GM21737 (cell line): ENCODE measurements at regions not wholly inside any gene's neighbourhood (a gene's known extent, or its start where the extent isn't known, plus 50 kb on each side); places are given as distances from the start of the nearest gene placed in this dataset.
A peak's percentile ranks its signal among the peaks of the same experiment; 100 is the strongest.
"Not testable (repeated sequence)": the region's sequence is repeated elsewhere in the genome, so short reads cannot be mapped to it uniquely, and the experiment has no call there.

Source experiments
- ATAC-seq: cut with Tn5 transposase; IDR thresholded peaks from one replicate; pipeline ENCODE4 v1.9.1; 2021; ENCODE audit warnings: mild to moderate bottlenecking, moderate library complexity; ENCODE audit not compliant: unreplicated experiment

DNA sequence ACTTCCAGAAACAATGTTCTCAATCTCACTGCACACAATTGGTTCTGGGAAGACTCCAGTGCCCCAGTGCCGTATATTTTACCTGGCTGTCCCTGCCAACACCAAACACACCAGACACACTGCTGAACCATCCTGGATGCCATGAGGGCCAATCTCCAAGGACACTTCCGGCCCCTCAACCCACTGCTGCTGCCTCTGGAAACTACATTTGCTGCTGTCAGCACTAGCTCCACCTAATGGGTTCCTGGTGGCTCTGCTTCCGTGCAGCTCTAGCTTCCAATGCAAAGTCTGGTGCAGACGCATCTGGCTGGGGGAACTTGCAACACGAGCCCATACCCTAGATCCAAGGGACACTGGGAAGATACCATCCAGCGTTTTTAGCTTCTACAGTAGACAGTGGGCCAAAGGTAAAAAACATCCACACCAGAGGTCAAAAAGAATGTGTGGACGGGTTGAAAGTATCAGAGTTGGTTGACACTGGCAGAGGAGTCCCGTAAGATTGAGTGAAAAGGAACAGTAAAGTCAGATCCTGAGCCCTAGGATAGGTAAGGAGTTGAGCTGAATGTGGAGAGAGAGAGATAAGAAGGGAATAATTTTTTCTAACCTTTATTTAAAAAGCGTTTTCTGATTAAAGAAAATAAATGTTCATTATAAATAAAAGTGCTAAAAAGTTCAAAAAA is 99.7 kb upstream of the KIF2A start:
- no peak for ATAC-seq

DNA sequence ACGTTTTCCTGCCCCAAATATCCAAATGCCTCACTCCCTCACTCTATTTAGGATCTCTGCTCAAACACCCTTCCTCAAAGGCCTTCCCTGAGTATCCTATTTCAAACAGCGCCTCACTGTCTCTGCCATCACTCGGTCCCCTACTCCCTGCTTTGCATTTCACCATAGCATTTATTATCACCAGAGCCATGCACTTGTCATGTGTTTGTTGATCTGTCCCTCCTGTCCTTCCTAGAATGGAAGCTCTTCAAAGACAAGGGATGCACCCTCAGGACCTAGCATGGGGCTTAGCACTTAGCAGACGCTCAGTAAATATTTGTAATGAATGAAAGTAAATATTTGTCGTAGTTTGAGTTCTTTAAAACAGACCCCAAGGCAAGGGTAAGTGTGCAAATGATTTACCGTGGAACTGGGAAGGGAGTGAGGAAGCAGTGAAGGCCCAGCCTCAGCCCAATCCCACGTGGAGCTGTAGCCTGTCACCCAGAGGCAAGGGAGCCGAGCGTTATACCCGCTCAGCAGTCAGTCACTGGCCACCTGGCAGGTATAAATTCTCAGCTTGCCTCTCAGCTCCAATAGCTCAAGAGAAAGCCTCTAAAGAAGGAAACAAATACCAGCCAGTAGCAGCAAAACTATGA is 97.7 kb upstream of the KIF2A start:
- no peak for ATAC-seq

GRCh38 chr5:62211405-62211804 is 94.6 kb upstream of the KIF2A start:
- no peak for ATAC-seq

- ATAC-seq: no peak
These were observed 93.4 kb upstream of the KIF2A start for GRCh38 chr5:62212648-62213047.

GRCh38 chr5:62214701-62215100 is 91.3 kb upstream of the KIF2A start:
- ATAC-seq: no peak

DNA sequence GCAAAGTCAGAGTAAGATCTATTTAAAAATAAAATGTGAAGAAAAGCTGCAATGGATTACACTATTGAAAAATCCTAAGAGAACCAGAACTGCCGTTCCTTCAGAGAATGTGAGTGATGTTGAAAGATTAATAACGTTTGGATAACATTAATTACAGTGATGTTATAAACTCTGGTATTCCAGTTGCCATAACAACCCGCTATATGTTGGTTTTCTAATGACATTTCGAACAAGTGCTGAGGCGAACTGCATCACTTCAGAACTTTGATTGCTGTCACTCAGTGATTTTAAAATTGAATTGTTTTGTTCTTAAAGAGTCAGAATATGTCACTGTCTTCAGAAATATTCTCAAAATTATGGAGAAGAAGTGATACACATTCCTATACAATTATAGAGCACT is 89.4 kb upstream of the KIF2A start:
- ATAC-seq: not testable (repeated sequence)

DNA sequence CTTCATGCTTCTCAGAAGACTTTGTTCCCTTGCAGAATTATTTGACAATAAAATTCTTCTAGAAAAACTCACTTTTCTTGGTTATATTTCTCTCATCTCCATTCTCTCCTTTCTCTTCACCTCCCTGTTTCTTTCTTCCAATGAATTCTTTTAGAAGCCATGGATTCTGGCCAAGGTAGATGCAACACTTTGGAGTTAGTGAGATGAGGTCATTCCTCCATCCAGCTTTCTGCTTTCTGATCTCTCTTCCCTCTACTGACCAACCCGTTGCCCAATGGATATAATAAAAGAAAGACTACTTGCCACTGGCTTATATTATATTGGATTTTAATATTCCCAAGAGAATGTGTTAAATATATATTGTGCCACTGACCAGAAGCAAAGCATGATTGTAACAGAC is 88.9 kb upstream of the KIF2A start:
- not testable (repeated sequence) for ATAC-seq

GRCh38 chr5:62218860-62219259 is 87.1 kb upstream of the KIF2A start:
- ATAC-seq: not testable (repeated sequence)

GRCh38 chr5:62221881-62222280 is 84.1 kb upstream of the KIF2A start:
- not testable (repeated sequence) for ATAC-seq

DNA sequence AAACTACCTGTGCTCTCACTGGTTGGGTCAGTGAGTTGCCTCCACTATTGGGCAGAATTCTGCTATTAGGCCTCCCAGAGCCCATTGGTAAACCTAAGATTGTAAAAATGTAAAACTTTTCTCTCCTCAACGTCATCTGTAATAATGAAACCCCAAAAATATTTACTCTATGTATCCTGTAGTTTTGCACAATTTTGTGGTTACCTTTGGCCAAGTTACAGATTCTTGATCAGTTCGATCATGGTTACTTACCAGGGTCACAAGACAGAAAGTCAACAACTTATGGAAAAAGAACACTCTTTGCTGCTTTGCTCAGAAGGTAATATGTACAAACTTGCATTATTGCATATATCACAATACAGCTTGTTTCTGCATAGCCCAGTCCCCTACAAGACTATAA is 83.7 kb upstream of the KIF2A start:
- ATAC-seq: not testable (repeated sequence)

- peak; percentile 95 for ATAC-seq
These were observed 82.7 kb upstream of the KIF2A start for GRCh38 chr5:62223312-62223670.

- ATAC-seq: not testable (repeated sequence)
These were observed 80.9 kb upstream of the KIF2A start for GRCh38 chr5:62224987-62225601.

DNA sequence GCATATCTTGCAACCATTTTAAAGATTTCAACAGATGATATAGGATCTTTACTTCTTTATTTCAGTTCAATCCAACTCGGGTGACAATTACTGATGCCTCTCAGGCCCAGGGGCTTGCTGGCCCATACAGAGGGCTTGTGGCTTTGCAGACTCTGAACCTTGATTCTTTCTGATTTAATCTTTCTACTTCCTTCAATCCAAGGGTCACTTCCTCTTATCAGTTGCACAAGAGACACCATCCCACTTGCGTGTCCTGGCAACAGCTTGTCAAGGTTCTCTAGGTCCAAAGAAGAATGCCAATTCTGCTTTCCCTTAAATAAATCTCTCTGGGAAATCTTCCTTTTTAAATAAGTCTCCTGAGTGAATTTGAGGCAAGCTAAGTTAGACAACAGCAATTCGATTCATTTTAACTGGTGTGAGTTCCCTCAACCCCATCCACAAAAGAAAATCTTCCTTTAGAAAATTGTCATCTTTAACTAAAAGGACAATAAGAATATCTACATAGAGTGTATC is 75.1 kb upstream of the KIF2A start:
- ATAC-seq: not testable (repeated sequence)

DNA sequence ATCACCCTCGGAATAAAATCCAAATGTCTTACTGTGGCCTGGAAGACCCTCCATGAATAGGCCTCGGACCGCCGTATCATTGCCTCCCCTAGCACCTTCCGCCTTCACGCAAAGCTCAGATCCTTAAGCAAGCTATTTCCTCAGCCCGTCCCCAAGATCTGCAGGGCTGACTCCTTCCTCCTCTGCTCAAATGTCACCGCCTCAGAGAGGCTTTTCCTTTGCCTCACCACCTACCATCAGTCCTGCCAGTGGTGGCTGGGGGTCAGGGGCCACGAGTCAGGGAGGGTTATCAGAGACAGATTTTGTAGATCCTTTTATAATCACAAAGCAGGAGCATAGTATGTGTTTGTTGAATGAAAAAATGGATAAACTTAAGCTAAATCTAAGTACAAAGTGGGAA is 74.4 kb upstream of the KIF2A start:
- ATAC-seq: no peak

GRCh38 chr5:62232218-62232617 is 73.8 kb upstream of the KIF2A start:
- not testable (repeated sequence) for ATAC-seq

DNA sequence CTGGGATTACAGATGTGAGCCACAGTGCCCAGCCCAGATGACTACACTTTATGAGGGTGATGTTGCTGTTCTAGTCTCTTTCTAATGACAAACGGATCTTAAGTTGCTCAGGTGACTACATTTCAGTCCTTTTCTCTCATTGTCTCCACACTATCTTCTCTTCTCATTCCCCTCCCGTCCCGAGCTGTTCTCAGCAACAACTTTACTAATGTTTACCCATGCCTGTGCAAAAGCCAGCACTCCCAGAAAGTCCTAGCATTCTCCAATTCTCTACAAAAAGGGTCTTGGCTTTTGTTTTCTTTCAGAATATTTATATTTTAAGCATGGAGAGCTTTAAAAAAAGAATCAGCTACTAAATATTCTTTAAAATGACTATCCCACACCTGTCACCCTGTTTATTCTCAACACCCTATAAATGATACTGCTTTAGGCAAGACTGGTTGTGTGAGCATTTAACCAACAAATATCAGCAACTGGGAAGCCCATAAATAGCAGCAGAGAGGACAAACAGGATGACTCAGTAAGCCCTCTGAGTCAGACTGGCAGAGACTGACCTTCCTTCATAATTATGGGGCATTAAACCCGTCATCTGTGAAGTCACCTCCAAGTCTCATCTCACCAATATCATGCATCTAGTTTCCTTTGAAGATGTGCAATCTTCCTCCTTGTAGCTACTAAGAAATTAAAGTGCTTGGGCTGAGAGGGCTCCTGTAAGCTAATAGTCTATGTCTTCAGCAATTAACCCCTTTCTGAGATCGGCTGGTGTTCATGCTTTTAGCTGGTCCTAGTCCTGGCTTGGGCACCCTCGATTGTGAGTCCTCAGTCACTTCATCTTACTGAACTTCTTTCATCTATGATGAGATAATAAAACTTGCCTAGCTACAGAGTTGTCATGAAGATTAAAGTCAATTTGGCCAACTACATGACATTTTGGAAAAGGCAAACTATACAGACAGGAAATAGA is 72.6 kb upstream of the KIF2A start:
- ATAC-seq: peak; percentile 55

- peak; percentile 46 for ATAC-seq
These were observed 69.4 kb upstream of the KIF2A start for GRCh38 chr5:62236593-62236992.

DNA sequence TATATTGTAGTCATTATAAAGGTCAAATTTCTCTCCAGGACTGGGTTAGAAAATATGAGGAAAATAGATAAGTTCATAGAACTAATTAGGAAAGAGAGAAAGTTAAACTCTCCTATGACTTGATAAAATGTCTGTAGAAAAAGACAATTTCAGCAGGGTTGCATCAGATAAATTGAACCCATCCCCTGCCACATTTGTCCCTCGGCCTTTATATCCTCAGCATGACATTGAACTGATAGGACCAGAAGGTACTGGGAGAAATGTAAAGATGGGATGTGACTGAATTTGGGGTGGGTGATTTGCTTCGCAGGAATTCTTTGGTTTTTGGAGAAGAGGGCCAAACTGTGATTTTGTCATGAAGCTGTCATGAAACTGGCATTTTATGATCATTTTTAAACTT is 68.1 kb upstream of the KIF2A start:
- not testable (repeated sequence) for ATAC-seq

- ATAC-seq: not testable (repeated sequence)
These were observed 67.4 kb upstream of the KIF2A start for GRCh38 chr5:62238584-62238983.

- not testable (repeated sequence) for ATAC-seq
These were observed 65.5 kb upstream of the KIF2A start for GRCh38 chr5:62240494-62240893.

DNA sequence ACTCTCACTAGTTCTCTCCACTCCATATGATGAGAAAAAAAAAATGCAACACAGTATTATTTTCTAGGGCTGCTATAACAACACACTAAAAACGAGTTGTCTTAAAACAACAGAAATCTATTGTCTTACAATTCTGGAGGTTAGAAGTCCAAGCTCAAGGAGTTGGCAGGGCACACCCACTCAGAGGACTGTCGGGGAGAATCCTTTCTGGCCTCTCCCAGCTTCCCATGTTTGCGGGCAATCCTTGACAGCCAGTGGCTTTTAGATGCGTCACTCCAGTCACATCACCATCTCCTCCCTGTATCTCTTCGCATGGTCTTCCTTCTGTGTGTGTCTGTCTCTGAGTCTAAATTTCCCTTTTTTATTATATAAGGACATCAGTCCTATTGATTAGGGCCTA is 64.0 kb upstream of the KIF2A start:
- ATAC-seq: not testable (repeated sequence)
